HEK293T (cell line): ENCODE measurements at regions not wholly inside any gene's neighbourhood (a gene's known extent, or its start where the extent isn't known, plus 50 kb on each side); places are given as distances from the start of the nearest gene placed in this dataset.

Experiments used
- BHLHE40 ChIP-seq: fragments of 450-650 bp; IDR thresholded peaks from 2 replicates; pipeline ENCODE4 v1.6.1; 2016; ENCODE audit warnings: mild to moderate bottlenecking, moderate library complexity, borderline replicate concordance
- FOXK2 ChIP-seq: fragments of 450-650 bp; IDR thresholded peaks from 2 replicates; pipeline ENCODE4 v1.6.1; 2016; ENCODE audit warnings: mild to moderate bottlenecking
- FOXM1 ChIP-seq: fragments of 450-650 bp; IDR thresholded peaks from 2 replicates; pipeline ENCODE4 v1.6.1; 2017; ENCODE audit warnings: mild to moderate bottlenecking, borderline replicate concordance
- HDGF ChIP-seq: fragments of 450-650 bp; IDR thresholded peaks from 2 replicates; pipeline ENCODE4 v1.6.1; 2017; ENCODE audit warnings: antibody characterized with exemption, borderline replicate concordance
- L3MBTL2 ChIP-seq: fragments of 450-650 bp; conservative IDR thresholded peaks from 2 replicates; pipeline ENCODE4 v1.6.1; 2016; ENCODE audit warnings: mild to moderate bottlenecking
- LEF1 ChIP-seq: fragments of 450-650 bp; IDR thresholded peaks from 2 replicates; pipeline ENCODE4 v1.6.1; 2017; ENCODE audit warnings: mild to moderate bottlenecking, borderline replicate concordance
- TARDBP ChIP-seq: fragments of 450-650 bp; IDR thresholded peaks from 2 replicates; pipeline ENCODE4 v1.6.1; 2016
- ZNF384 ChIP-seq: fragments of 450-650 bp; IDR thresholded peaks from 2 replicates; pipeline ENCODE4 v1.6.1; 2016
- TF ChIP-seq, protein P1 (sequence below): fragments of 450-650 bp; IDR thresholded peaks from 2 replicates; pipeline ENCODE4 v1.6.1; 2016

DNA sequence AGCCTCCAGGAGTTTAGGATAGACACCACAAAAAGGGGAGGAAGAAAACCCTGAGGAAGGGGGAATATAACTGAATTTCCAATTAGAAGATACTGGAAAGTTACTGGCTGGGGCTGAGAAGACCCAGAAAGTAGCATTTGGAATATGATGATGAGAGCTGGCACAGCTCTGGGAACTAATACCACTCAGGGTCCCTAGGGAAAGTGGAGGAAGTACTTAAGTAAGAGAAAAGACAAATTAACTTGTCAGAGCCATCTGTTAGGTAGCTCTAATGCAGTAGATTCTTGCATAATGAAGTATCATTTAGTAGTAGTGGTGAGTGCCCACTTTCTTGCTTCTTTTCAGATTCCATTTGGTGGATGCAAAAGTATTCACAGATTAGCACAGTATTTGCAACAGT lies 90.8 kb upstream of the TSPAN5 start:
- no peak for TF ChIP-seq TARDBP
- no peak for TF ChIP-seq L3MBTL2
- TF ChIP-seq FOXK2 = no peak
- TF ChIP-seq, protein P1, sequence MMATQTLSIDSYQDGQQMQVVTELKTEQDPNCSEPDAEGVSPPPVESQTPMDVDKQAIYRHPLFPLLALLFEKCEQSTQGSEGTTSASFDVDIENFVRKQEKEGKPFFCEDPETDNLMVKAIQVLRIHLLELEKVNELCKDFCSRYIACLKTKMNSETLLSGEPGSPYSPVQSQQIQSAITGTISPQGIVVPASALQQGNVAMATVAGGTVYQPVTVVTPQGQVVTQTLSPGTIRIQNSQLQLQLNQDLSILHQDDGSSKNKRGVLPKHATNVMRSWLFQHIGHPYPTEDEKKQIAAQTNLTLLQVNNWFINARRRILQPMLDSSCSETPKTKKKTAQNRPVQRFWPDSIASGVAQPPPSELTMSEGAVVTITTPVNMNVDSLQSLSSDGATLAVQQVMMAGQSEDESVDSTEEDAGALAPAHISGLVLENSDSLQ = no peak
- TF ChIP-seq FOXM1 = no peak
- TF ChIP-seq ZNF384 = no peak
- TF ChIP-seq LEF1 = no peak
- no peak for TF ChIP-seq HDGF
- no peak for TF ChIP-seq BHLHE40
